Heart left ventricle (tissue), 16 donors: ENCODE measurements at regions not wholly inside any gene's neighbourhood (a gene's known extent, or its start where the extent isn't known, plus 50 kb on each side); places are given as distances from the start of the nearest gene placed in this dataset.

Source experiments
- ATAC-seq, 4 donors: fragments of 200-7000 bp; cut with Tn5 transposase; one replicate each; pipeline ENCODE4 v1.9.1; 2020 to 2022; ENCODE audit warnings: moderate library complexity in 4 of 4, mild to moderate bottlenecking in 3 of 4, moderate number of reproducible peaks in 1 of 4
- DNase-seq, 5 donors: peaks; one replicate each; pipeline ENCODE4 v3.0.0-alpha.2; 2020
- H3K27ac ChIP-seq, 12 donors: fragments of 200-600 bp; sonication (generic) in 4 of 12; one replicate each; pipeline versions ENCODE4 v1.5.0 to v1.8.0; 2016 to 2022; ENCODE audit warnings: mild to moderate bottlenecking in 2 of 12
- H3K27me3 ChIP-seq, 9 donors: fragments of 200-600 bp; sonication (generic) in 2 of 9; one replicate each; pipeline versions ENCODE4 v1.5.1 to v1.8.0; 2016 to 2022; ENCODE audit warnings: mild to moderate bottlenecking in 3 of 9
- H3K36me3 ChIP-seq, 9 donors: fragments of 200-600 bp; sonication (generic) in 2 of 9; one replicate each; pipeline versions ENCODE4 v1.5.0 to v1.8.0; 2018 to 2022; ENCODE audit warnings: mild to moderate bottlenecking in 2 of 9
- H3K4me1 ChIP-seq, 12 donors: fragments of 200-600 bp; sonication (generic) in 4 of 12; one replicate each; pipeline versions ENCODE4 v1.5.0 to v1.8.0; 2016 to 2022; ENCODE audit warnings: mild to moderate bottlenecking in 3 of 12
- H3K4me3 ChIP-seq, 12 donors: fragments of 200-600 bp; sonication (generic) in 4 of 12; one replicate each; pipeline versions ENCODE4 v1.5.0 to v1.8.0; 2017 to 2022; ENCODE audit warnings: mild to moderate bottlenecking in 9 of 12, moderate library complexity in 4 of 12
- H3K9me3 ChIP-seq, 12 donors: fragments of 200-600 bp; sonication (generic) in 4 of 12; one replicate each; pipeline versions ENCODE4 v1.5.0 to v1.8.0; 2016 to 2022; ENCODE audit warnings: mild to moderate bottlenecking in 1 of 12
- POLR2A ChIP-seq, 2 donors: fragments of 450-650 bp; IDR thresholded peaks; one replicate each; pipeline ENCODE4 v1.6.1; 2017; ENCODE audit warnings: antibody characterized with exemption in 2 of 2, mild to moderate bottlenecking in 2 of 2, moderate library complexity in 2 of 2
- WGBS, 4 donors: extraction: QIAGEN DNeasy Blood & Tissue Kit in 2 of 4; methylation state at CpG; one replicate each; pipeline versions ENCODE4 v1.1.5 to v1.1.7; 2013 to 2018; 5-methylcytosine and 5-hydroxymethylcytosine counted together
- intact Hi-C, 10 donors: fragments of 100-400 bp; cut with DNase I; formaldehyde crosslinking; loops; one replicate each; pipeline versions ENCODE4 v1.11.1 to v1.14.2; 2022
- TF ChIP-seq, protein P1 (sequence below), 12 donors: fragments of 200-600 bp; sonication (generic) in 4 of 12; IDR thresholded peaks; one replicate each; pipeline versions ENCODE4 v1.5.0 to v1.8.0; 2018 to 2022; ENCODE audit warnings: antibody characterized with exemption in 12 of 12, mild to moderate bottlenecking in 5 of 12
- donor health status: ischemic (EF 13 %, LVEDD 7.1; RV severe dilation, severe dysfunction).
- donor health status: healthy with polysubstance abuse.
- donor health status: DM: no; HTN: yes; CAD: no.
- donor health status: DM: no; HTN: no; CAD: no.
- donor health status: ischemic (EF 25% LVEDD 6.9; RV normal size, moderate dysfunction).
- donor health status: ischemic (EF 25% LVEDD 5.7; RV mildly dilated, moderate dysfunction).
- donor health status: healthy.
- donor health status: DM: yes; HTN: yes; CAD: no.
- donor health status: ischemic (EF 35%, LVEDD 5.7; RV mildly dilated, moderate dysfunction).
- donor health status: nonischemic (EF 11% LVEDD 7.7; RV severe dilation, severe dysfunction).
- donor health status: DM: yes; HTN: yes; CAD: no.
- donor health status: PGD.
- donor health status: ischemic (EF 29% LVEDD 5.4; RV normal size, mild dysfunction).
- donor health status: nonischemic (EF 23%, LVEDD 6.1; RV moderate dilation, normal function).

GRCh38 chr13:40288259-40288658 is 378.2 kb downstream of the FOXO1 start:
- peak in 3 of 4 donors; percentile 28 to 55 (median 47) for ATAC-seq
- Histone ChIP-seq H3K4me1 (peaks cover 0 to 8% (median 0%) of the 10 kb centered on the region in 12 donors), H3K9me3 (no peaks in the 10 kb centered on the region), H3K36me3 (no peaks in the 10 kb centered on the region), H3K27ac (no peak overlapping the region), H3K4me3 (no peak overlapping the region), H3K27me3 (no peaks in the 10 kb centered on the region)
- intact Hi-C loops = no loop called here
- peak in 1 of 5 donors; percentile 32 for DNase-seq
- 64 to 80% (median 69%) methylated on average over 4 of the region's 4 CpGs for WGBS, 4 donors
- TF ChIP-seq POLR2A (IDR thresholded peaks at IDR 0.05) = no peak
- TF ChIP-seq, protein P1, sequence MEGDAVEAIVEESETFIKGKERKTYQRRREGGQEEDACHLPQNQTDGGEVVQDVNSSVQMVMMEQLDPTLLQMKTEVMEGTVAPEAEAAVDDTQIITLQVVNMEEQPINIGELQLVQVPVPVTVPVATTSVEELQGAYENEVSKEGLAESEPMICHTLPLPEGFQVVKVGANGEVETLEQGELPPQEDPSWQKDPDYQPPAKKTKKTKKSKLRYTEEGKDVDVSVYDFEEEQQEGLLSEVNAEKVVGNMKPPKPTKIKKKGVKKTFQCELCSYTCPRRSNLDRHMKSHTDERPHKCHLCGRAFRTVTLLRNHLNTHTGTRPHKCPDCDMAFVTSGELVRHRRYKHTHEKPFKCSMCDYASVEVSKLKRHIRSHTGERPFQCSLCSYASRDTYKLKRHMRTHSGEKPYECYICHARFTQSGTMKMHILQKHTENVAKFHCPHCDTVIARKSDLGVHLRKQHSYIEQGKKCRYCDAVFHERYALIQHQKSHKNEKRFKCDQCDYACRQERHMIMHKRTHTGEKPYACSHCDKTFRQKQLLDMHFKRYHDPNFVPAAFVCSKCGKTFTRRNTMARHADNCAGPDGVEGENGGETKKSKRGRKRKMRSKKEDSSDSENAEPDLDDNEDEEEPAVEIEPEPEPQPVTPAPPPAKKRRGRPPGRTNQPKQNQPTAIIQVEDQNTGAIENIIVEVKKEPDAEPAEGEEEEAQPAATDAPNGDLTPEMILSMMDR (IDR thresholded peaks at IDR 0.05) = no peak

- Histone ChIP-seq H3K9me3 (peaks cover 0 to 7% (median 2%) of the 10 kb centered on the region in 12 donors), H3K4me1 (peaks cover 0 to 9% (median 0%) of the 10 kb centered on the region in 12 donors), H3K36me3 (no peaks in the 10 kb centered on the region), H3K4me3 (no peak overlapping the region), H3K27me3 (no peaks in the 10 kb centered on the region), H3K27ac (no peak overlapping the region)
- WGBS, 4 donors = 42 to 60% (median 47%) methylated on average over 1 of the region's 1 CpG
- ATAC-seq (no peak), DNase-seq (no peak)
- TF ChIP-seq, protein P1 (IDR thresholded peaks at IDR 0.05) = no peak
- intact Hi-C loops = no loop called here
Observed at GRCh38 chr13:40290758-40291157, 375.7 kb downstream of the FOXO1 start.

GRCh38 chr13:40292108-40292507 is 374.3 kb downstream of the FOXO1 start:
- 56 to 79% (median 67%) methylated on average over 5 of the region's 5 CpGs for WGBS, 4 donors
- Histone ChIP-seq H3K27ac (no peak overlapping the region), H3K27me3 (no peaks in the 10 kb centered on the region), H3K36me3 (no peaks in the 10 kb centered on the region), H3K4me1 (peaks cover 0 to 9% (median 0%) of the 10 kb centered on the region in 12 donors), H3K4me3 (no peak overlapping the region), H3K9me3 (peaks cover 0 to 20% (median 12%) of the 10 kb centered on the region in 12 donors)
- TF ChIP-seq, protein P1 (IDR thresholded peaks at IDR 0.05) = no peak
- TF ChIP-seq POLR2A (IDR thresholded peaks at IDR 0.05) = no peak
- DNase-seq (peak in 4 of 5 donors; percentile 22 to 76 (median 53)), ATAC-seq (peak; percentile 90 to 94 (median 92))
- intact Hi-C loops = no loop called here

DNA sequence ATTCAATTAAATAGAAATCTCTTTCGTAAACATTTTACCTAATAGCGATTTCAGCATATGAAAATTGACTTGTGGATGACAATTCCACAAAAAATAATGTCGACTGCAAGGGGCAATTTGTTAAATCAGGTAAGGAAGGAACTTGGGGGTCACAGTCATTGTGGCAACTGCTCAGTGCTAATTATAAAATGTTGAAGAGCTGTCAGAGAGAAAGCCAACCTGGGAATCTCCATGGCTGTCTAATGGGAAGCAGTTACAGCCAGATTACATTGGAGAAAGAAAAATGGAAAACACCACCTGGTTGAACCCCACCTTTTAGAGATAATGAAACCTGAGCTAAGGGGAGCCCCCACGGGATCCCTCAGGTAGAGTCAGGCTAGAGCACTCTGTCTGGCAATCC is 373.9 kb downstream of the FOXO1 start:
- Histone ChIP-seq H3K4me3 (no peak overlapping the region), H3K36me3 (no peaks in the 10 kb centered on the region), H3K27me3 (no peaks in the 10 kb centered on the region), H3K9me3 (peaks cover 0 to 21% (median 12%) of the 10 kb centered on the region in 12 donors), H3K27ac (no peak overlapping the region), H3K4me1 (peaks cover 0 to 9% (median 0%) of the 10 kb centered on the region in 12 donors)
- TF ChIP-seq POLR2A (IDR thresholded peaks at IDR 0.05) = no peak
- TF ChIP-seq, protein P1 (IDR thresholded peaks at IDR 0.05) = no peak
- DNase-seq (no peak), ATAC-seq (peak in 2 of 4 donors; percentile 57 to 63)
- intact Hi-C loops = no loop called here
- whole genome bisulfite sequencing, 4 donors = 65 to 77% (median 72%) methylated on average over 4 of the region's 4 CpGs
